IMR-90 (cell line): ENCODE measurements at regions not wholly inside any gene's neighbourhood (a gene's known extent, or its start where the extent isn't known, plus 50 kb on each side); places are given as distances from the start of the nearest gene placed in this dataset.
A peak's percentile ranks its signal among the peaks of the same experiment; 100 is the strongest.

Experiments
- ATAC-seq: fragments of 200-7000 bp; cut with Tn5 transposase; 2 replicates; pipeline ENCODE4 v1.9.1; 2020; ENCODE audit warnings: low read depth, mild to moderate bottlenecking, moderate library complexity
- BruUV-seq: library from RNA; stranded (reverse); fragments of 400-500 nt; replicated peaks from 2 replicates; lab custom pipeline; 2021; lab: Mats Ljungman, UMichigan
- CTCF ChIA-PET: fragments of 300-600 bp; formaldehyde crosslinking; extraction: SDS; loops from one replicate; lab custom pipeline; 2021; ENCODE audit warnings: antibody characterized with exemption; lab: Yijun Ruan, JAX
- POLR2A ChIA-PET: fragments of 300-600 bp; sonication (Branson Sonifier 250); formaldehyde crosslinking; loops from one replicate; lab custom pipeline; 2022; ENCODE audit warnings: antibody characterized with exemption; ENCODE audit not compliant: unreplicated experiment; lab: Charles Lee
- DNase-seq: peaks from one replicate; pipeline ENCODE4 v3.0.0; 2013
- H2AFZ ChIP-seq: replicated peaks from 2 replicates; pipeline ENCODE3; 2013; ENCODE audit warnings: low read length, mild to moderate bottlenecking; ENCODE audit not compliant: poor library complexity
- H2AK5ac ChIP-seq: 2 replicates; pipeline ENCODE4 v1.6.1; 2013; ENCODE audit warnings: low read depth, low read length, inconsistent platforms
- H2AK9ac ChIP-seq: replicated peaks from 2 replicates; pipeline ENCODE3; 2013; ENCODE audit warnings: mild to moderate bottlenecking, low read depth, low read length, moderate library complexity; ENCODE audit not compliant: poor library complexity
- H2BK120ac ChIP-seq: 2 replicates; pipeline ENCODE4 v1.6.1; 2013; ENCODE audit warnings: low read depth, low read length, inconsistent platforms
- H2BK15ac ChIP-seq: 3 replicates; pipeline ENCODE4 v1.6.1; 2013; ENCODE audit warnings: low read depth, low read length, inconsistent platforms
- H2BK20ac ChIP-seq: 2 replicates; pipeline ENCODE4 v1.6.1; 2013; ENCODE audit warnings: low read depth, mild to moderate bottlenecking, inconsistent platforms, low read length, moderate library complexity
- H2BK5ac ChIP-seq: 2 replicates; pipeline ENCODE4 v1.6.1; 2013; ENCODE audit warnings: mild to moderate bottlenecking, low read depth, low read length, inconsistent platforms; ENCODE audit not compliant: poor library complexity, severe bottlenecking
- H3K14ac ChIP-seq: replicated peaks from 2 replicates; pipeline ENCODE4 v1.6.1; 2013; ENCODE audit warnings: low read depth, low read length, inconsistent platforms
- H3K18ac ChIP-seq: 2 replicates; pipeline ENCODE4 v1.6.1; 2013; ENCODE audit warnings: low read depth, low read length, control low read depth
- H3K23ac ChIP-seq: 2 replicates; pipeline ENCODE4 v1.6.1; 2013; ENCODE audit warnings: low read depth, low read length, inconsistent platforms
- H3K27ac ChIP-seq: 2 replicates; pipeline ENCODE4 v1.5.1; 2013; ENCODE audit warnings: mild to moderate bottlenecking, control low read depth, low read length; ENCODE audit not compliant: insufficient read depth
- H3K27me3 ChIP-seq: 2 replicates; pipeline ENCODE4 v1.6.1; 2013; ENCODE audit warnings: low read length; ENCODE audit not compliant: control insufficient read depth, insufficient read depth
- H3K36me3 ChIP-seq: 2 replicates; pipeline ENCODE4 v1.6.1; 2013; ENCODE audit warnings: low read length, mixed read lengths; ENCODE audit not compliant: control insufficient read depth, insufficient read depth
- H3K4ac ChIP-seq: 2 replicates; pipeline ENCODE4 v1.6.1; 2013; ENCODE audit warnings: low read depth, low read length, inconsistent platforms
- H3K4me1 ChIP-seq: 2 replicates; pipeline ENCODE4 v1.6.1; 2013; ENCODE audit warnings: low read length, mixed read lengths; ENCODE audit not compliant: control insufficient read depth, insufficient read depth
- H3K4me2 ChIP-seq: 2 replicates; pipeline ENCODE4 v1.6.1; 2013; ENCODE audit warnings: low read depth, mild to moderate bottlenecking, control low read depth, low read length, moderate library complexity
- H3K4me3 ChIP-seq: 2 replicates; pipeline ENCODE4 v1.5.1; 2013; ENCODE audit warnings: low read depth, mild to moderate bottlenecking, control low read depth, low read length, moderate library complexity; ENCODE audit not compliant: insufficient read depth
- H3K56ac ChIP-seq: 2 replicates; pipeline ENCODE4 v1.6.1; 2013; ENCODE audit warnings: low read length, inconsistent platforms; ENCODE audit not compliant: insufficient read depth; ENCODE audit errors: extremely low read depth
- H3K79me1 ChIP-seq, 2 experiments: 2 replicates each; pipeline ENCODE4 v1.6.1; 2013; ENCODE audit warnings: low read length in 2 of 2, inconsistent platforms in 1 of 2, low read depth in 1 of 2
- H3K9ac ChIP-seq: 2 replicates; pipeline ENCODE4 v1.6.1; 2013; ENCODE audit warnings: low read depth, low read length, control low read depth
- H3K9me1 ChIP-seq: 2 replicates; pipeline ENCODE4 v1.6.1; 2013; ENCODE audit warnings: low read length, inconsistent platforms; ENCODE audit not compliant: insufficient read depth
- H3K9me3 ChIP-seq: 2 replicates; pipeline ENCODE4 v1.6.1; 2013; ENCODE audit warnings: low read length; ENCODE audit not compliant: control insufficient read depth, insufficient read depth
- H4K20me1 ChIP-seq: 2 replicates; pipeline ENCODE4 v1.6.1; 2013; ENCODE audit warnings: low read length, inconsistent platforms; ENCODE audit not compliant: insufficient read depth
- H4K5ac ChIP-seq: 2 replicates; pipeline ENCODE4 v1.6.1; 2013; ENCODE audit warnings: mild to moderate bottlenecking, low read depth, low read length, control low read depth
- H4K8ac ChIP-seq, 2 experiments: 2 replicates each; pipeline ENCODE4 v1.6.1; 2013; ENCODE audit warnings: low read depth in 2 of 2, low read length in 2 of 2, control low read depth in 1 of 2, inconsistent platforms in 1 of 2
- H4K91ac ChIP-seq: 2 replicates; pipeline ENCODE4 v1.6.1; 2013; ENCODE audit warnings: low read depth, low read length, inconsistent platforms; ENCODE audit not compliant: insufficient read depth
- BHLHE40 ChIP-seq: fragments of 150-350 bp; IDR thresholded peaks from 2 replicates; pipeline ENCODE4 v1.6.1; 2016; ENCODE audit warnings: mild to moderate bottlenecking, low read depth, low read length
- CEBPB ChIP-seq: IDR thresholded peaks from 2 replicates; pipeline ENCODE4 v1.6.1; 2012; ENCODE audit warnings: low read depth, low read length, improper control_type of control experiment
- CHD1 ChIP-seq: IDR thresholded peaks from 2 replicates; pipeline ENCODE4 v1.6.1; 2012; ENCODE audit warnings: low read depth, low read length, improper control_type of control experiment
- ELK1 ChIP-seq: fragments of 150-350 bp; IDR thresholded peaks from 2 replicates; pipeline ENCODE4 v1.6.1; 2016; ENCODE audit warnings: low read depth, mild to moderate bottlenecking, low read length, moderate library complexity, borderline replicate concordance
- FOS ChIP-seq: fragments of 150-350 bp; IDR thresholded peaks from 2 replicates; pipeline ENCODE4 v1.6.1; 2016; ENCODE audit warnings: low read depth, low read length
- MXI1 ChIP-seq: IDR thresholded peaks from 2 replicates; pipeline ENCODE4 v1.6.1; 2012; ENCODE audit warnings: low read depth, mild to moderate bottlenecking, low read length, moderate library complexity, borderline replicate concordance
- NFE2L2 ChIP-seq: fragments of 150-350 bp; IDR thresholded peaks from 2 replicates; pipeline ENCODE4 v1.6.1; 2016; ENCODE audit warnings: low read depth, mild to moderate bottlenecking, low read length
- RFX5 ChIP-seq: IDR thresholded peaks from 2 replicates; pipeline ENCODE4 v1.8.0; 2012; ENCODE audit warnings: low read depth, mild to moderate bottlenecking, low read length, moderate library complexity
- SMC3 ChIP-seq: fragments of 150-350 bp; IDR thresholded peaks from 2 replicates; pipeline ENCODE4 v1.6.1; 2016; ENCODE audit warnings: low read depth, mild to moderate bottlenecking, antibody characterized with exemption, low read length, moderate library complexity
- dilution Hi-C: fragments of 300-500 bp; cut with HindIII; formaldehyde crosslinking; loops from one replicate; pipeline ENCODE4 v1.14.3; 2018; ENCODE audit warnings: low sequenced_read_pairs; ENCODE audit not compliant: unreplicated experiment
- in situ Hi-C: fragments of 300-500 bp; cut with MboI; formaldehyde crosslinking; loops from 3 replicates; pipeline ENCODE4 v1.14.3; 2019; ENCODE audit warnings: low sequenced_read_pairs, inconsistent platforms, mixed read lengths
- intact Hi-C: fragments of 100-400 bp; cut with micrococcal nuclease; formaldehyde crosslinking; loops from 2 replicates; pipeline ENCODE4 v1.10.0; 2022

- no peak for DNase-seq
These were observed 240.2 kb downstream of the PTEN start for GRCh38 chr10:88103576-88103975.

More at GRCh38 chr10:88103576-88103975, 240.2 kb downstream of the PTEN start:
- POLR2A ChIA-PET, result no interaction called here
- no peaks in the 10 kb centered on the region for H3K9me1 ChIP-seq
- in situ Hi-C loops (no loop called here), dilution Hi-C loops (no loop called here), intact Hi-C loops (no loop called here)
- H4K91ac ChIP-seq, result no peak overlapping the region
- no peak overlapping the region for H2BK120ac ChIP-seq
- no peak overlapping the region for H3K14ac ChIP-seq
- H3K4me2 ChIP-seq, result no peak overlapping the region
- H2AK5ac ChIP-seq, result 0 out of 2 replicates have a peak overlapping the region, but pooled peaks have one; percentile 14
- BruUV-seq, result no TSS peak
- H3K9ac ChIP-seq, result no peak overlapping the region
- peaks cover 1% of the 10 kb centered on the region; the same call in 1 of the 2 replicates for H3K4me1 ChIP-seq
- H3K23ac ChIP-seq, result no peak overlapping the region
- H3K4ac ChIP-seq, result no peak overlapping the region
- no peak overlapping the region for H2BK20ac ChIP-seq
- H2BK15ac ChIP-seq, result no peak overlapping the region
- no peak overlapping the region for H2AK9ac ChIP-seq
- H4K20me1 ChIP-seq, result no peaks in the 10 kb centered on the region
- H2AFZ ChIP-seq, result no peak overlapping the region
- no peaks in the 10 kb centered on the region for H3K9me3 ChIP-seq
- no peaks in the 10 kb centered on the region for H3K27me3 ChIP-seq
- no peaks in the 10 kb centered on the region for H3K36me3 ChIP-seq
- no peak overlapping the region for H2BK5ac ChIP-seq
- no peak overlapping the region for H3K56ac ChIP-seq
- no peaks in the 10 kb centered on the region for H3K79me1 ChIP-seq
- H3K18ac ChIP-seq, result no peak overlapping the region
- no peak overlapping the region for H3K4me3 ChIP-seq
- H4K8ac ChIP-seq, result no peak overlapping the region
- CTCF ChIA-PET, result no interaction called here
- TF ChIP-seq FOS (no peak), CEBPB (no peak), RFX5 (no peak), MXI1 (no peak), SMC3 (no peak), CHD1 (no peak), ELK1 (no peak), NFE2L2 (no peak), BHLHE40 (no peak)
- no peak for ATAC-seq
- no peak overlapping the region for H4K5ac ChIP-seq
- H3K27ac ChIP-seq, result no peak overlapping the region
